ENCODE measurements at regions not wholly inside any gene's neighbourhood (a gene's known extent, or its start where the extent isn't known, plus 50 kb on each side); places are given as distances from the start of the nearest gene placed in this dataset.

DNA sequence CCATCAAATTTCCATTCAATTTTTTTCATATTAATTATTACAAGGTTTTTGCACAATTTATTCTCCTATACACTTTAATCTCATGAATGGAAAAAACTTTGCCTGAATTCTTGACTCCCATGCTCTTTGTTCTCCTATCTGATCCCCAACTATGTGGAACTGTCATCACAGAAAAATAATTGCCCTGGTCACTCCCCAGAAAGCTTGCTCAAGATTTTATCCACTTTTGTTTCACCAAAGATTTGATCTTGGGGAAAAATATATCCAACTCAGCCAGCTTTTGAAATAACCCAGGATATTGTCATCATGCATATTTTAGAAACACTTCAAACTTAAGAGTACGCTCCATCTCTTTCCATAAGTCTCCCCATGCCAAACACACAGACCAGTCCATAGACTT is 77.7 kb upstream of the PPP2R2B start:
- TF ChIP-seq, protein P1, sequence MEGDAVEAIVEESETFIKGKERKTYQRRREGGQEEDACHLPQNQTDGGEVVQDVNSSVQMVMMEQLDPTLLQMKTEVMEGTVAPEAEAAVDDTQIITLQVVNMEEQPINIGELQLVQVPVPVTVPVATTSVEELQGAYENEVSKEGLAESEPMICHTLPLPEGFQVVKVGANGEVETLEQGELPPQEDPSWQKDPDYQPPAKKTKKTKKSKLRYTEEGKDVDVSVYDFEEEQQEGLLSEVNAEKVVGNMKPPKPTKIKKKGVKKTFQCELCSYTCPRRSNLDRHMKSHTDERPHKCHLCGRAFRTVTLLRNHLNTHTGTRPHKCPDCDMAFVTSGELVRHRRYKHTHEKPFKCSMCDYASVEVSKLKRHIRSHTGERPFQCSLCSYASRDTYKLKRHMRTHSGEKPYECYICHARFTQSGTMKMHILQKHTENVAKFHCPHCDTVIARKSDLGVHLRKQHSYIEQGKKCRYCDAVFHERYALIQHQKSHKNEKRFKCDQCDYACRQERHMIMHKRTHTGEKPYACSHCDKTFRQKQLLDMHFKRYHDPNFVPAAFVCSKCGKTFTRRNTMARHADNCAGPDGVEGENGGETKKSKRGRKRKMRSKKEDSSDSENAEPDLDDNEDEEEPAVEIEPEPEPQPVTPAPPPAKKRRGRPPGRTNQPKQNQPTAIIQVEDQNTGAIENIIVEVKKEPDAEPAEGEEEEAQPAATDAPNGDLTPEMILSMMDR (IDR thresholded peaks at IDR 0.05) = no peak
- TF ChIP-seq POLR2A (IDR thresholded peaks at IDR 0.05) = no peak
